Kidney glomerular epithelial cell (primary cell): ENCODE measurements at regions not wholly inside any gene's neighbourhood (a gene's known extent, or its start where the extent isn't known, plus 50 kb on each side); places are given as distances from the start of the nearest gene placed in this dataset.
"Not testable (repeated sequence)": the region's sequence is repeated elsewhere in the genome, so short reads cannot be mapped to it uniquely, and the experiment has no call there.

ENCODE experiments used
- DNase-seq: peaks from one replicate; lab custom pipeline; 2025; lab: John Stamatoyannopoulos, UW

GRCh38 chr1:47684964-47685762, 247.3 kb downstream of the FOXD2 start:
- DNase-seq: peak; percentile 62

- no peak for DNase-seq
These were observed 247.9 kb downstream of the FOXD2 start for GRCh38 chr1:47685763-47686066.

- peak; percentile 25 for DNase-seq
These were observed 249.1 kb downstream of the FOXD2 start for GRCh38 chr1:47686731-47687630.

- DNase-seq: no peak
These were observed 250.0 kb downstream of the FOXD2 start for GRCh38 chr1:47687631-47688460.

- DNase-seq: no peak
These were observed 250.8 kb downstream of the FOXD2 start for GRCh38 chr1:47688461-47689296.

- no peak for DNase-seq
These were observed 252.1 kb downstream of the FOXD2 start for GRCh38 chr1:47689894-47690293.

- DNase-seq: no peak
These were observed 252.8 kb downstream of the FOXD2 start for GRCh38 chr1:47690341-47691250.

GRCh38 chr1:47691293-47691692, 253.4 kb downstream of the FOXD2 start:
- DNase-seq: not testable (repeated sequence)

- no peak for DNase-seq
These were observed 254.4 kb downstream of the FOXD2 start for GRCh38 chr1:47692196-47692595.

- no peak for DNase-seq
These were observed 255.3 kb downstream of the FOXD2 start for GRCh38 chr1:47693115-47693514.

- DNase-seq: no peak
These were observed 256.4 kb downstream of the FOXD2 start for GRCh38 chr1:47694011-47694890.

GRCh38 chr1:47696404-47696736, 258.5 kb downstream of the FOXD2 start:
- DNase-seq: no peak

- no peak for DNase-seq
These were observed 259.0 kb downstream of the FOXD2 start for GRCh38 chr1:47696737-47697441.

GRCh38 chr1:47697616-47698335, 259.9 kb downstream of the FOXD2 start:
- no peak for DNase-seq

- DNase-seq: no peak
These were observed 261.8 kb downstream of the FOXD2 start for GRCh38 chr1:47699492-47700235.

- DNase-seq: no peak
These were observed 263.4 kb downstream of the FOXD2 start for GRCh38 chr1:47701283-47701682.

- DNase-seq: no peak
These were observed 264.1 kb downstream of the FOXD2 start for GRCh38 chr1:47701741-47702515.
